HG02943 (cell line): ENCODE measurements at regions not wholly inside any gene's neighbourhood (a gene's known extent, or its start where the extent isn't known, plus 50 kb on each side); places are given as distances from the start of the nearest gene placed in this dataset.
"Not testable (repeated sequence)": the region's sequence is repeated elsewhere in the genome, so short reads cannot be mapped to it uniquely, and the experiment has no call there.

Experiments
- ATAC-seq: cut with Tn5 transposase; IDR thresholded peaks from one replicate; pipeline ENCODE4 v1.9.1; 2021; ENCODE audit warnings: mild to moderate bottlenecking, low read depth, moderate library complexity; ENCODE audit not compliant: unreplicated experiment

DNA sequence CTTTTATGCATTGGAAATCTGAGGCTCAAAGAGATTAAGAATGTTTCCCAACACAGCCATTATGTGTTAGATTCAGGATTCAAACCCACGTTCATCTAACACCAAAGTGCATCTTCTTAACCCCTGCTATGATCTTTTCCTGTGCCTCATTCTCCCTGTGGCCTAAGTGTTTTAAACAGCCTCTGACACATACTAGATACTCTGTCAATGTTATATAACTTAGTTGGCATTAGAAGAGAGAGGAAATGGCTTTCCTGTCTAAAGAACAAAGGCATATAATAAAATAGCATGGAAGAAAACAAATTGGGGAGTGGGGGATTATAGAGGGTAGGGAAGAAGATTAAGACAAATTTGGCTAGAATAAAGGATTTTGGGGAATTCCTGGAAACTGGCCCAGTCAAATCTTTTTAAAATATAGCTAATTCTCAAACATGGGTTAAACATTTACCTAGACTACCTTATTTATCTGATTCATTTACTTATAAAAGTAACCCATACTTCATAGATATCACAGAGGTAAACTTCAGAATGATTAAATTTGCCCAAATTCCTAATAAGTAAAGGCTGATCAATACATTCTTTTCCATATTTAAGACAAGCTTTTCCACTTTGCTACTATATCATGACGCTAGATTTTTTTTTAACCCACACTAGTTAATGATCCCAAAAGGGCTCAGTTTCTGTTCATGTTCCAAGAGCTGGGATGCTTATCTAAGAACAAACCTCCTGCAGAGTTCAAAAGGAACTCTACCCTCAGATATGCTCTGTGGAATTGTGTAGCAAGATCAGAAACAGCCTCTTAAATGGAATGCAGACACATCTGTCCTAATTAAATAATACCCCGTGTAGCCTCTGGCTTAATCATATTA lies 122.9 kb upstream of the PTPRG start:
- ATAC-seq, result no peak

DNA sequence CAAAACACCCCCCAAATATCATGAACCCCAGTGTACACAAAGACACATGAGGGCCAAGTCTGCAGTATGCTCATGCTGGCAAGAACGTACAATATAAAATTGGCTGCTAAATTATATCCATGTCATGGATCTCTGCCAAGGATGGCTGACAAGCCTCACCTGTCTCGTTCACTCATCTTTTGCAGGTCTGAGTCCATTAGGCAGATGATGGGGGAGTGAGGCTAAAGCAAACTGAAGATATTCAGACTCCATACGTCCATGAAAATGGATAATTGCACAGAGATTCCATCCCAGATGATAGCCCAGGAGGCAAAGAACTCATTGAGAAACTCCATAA lies 122.3 kb upstream of the PTPRG start:
- ATAC-seq, result no peak

DNA sequence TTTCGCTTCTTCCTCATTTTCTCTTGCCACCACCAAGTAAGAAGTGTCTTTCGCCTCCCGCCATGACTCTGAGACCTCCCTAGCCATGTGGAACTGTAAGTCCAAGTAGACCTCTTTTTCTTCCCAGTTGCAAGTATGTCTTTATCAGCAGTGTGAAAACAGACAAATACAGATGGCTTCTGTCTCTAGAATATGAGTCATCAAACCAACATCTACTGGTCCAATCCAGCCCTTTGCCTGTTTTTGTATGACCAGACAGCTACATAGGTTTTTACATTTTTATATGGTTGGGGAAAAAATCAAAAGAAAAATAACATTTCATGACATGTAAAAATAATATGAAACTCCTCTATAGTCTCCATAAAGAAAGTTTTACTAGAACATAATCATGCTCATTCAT lies 118.7 kb upstream of the PTPRG start:
- no peak for ATAC-seq

DNA sequence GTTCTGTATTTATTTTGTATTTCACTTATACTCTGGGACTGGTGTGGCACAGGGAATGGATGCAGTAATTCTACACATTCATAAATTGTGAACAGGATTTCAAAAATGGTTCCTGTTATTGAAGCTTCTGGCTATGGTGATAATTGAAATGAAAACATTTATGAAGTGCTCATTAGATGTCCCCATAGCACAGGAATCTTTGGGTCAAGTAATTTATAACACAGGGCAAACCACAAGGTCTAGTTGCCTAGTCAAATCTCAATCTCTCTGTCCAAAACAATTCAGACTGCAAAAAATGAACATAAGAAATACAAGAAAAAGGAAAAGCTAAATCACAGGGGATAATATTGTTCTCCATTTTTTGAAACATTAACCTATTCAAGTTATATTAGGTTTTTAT lies 117.5 kb upstream of the PTPRG start:
- no peak for ATAC-seq

DNA sequence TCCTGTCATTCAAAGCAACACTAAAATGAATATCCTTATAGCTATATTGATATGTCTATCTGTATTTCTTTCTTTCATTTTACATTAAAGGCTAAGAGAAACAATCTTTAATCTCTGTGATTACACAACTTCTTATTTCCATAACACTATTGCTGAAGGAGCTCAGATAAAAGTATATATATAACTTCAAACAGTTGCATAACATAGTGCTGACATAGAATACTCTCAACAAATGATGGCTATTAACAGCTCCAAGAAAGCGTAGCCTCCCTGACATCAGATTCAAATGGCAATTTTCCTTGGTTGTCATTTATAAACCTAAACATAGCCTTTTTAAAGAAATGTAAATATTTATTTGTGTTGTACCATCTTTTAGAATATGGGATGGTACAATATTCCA lies 116.6 kb upstream of the PTPRG start:
- no peak for ATAC-seq

DNA sequence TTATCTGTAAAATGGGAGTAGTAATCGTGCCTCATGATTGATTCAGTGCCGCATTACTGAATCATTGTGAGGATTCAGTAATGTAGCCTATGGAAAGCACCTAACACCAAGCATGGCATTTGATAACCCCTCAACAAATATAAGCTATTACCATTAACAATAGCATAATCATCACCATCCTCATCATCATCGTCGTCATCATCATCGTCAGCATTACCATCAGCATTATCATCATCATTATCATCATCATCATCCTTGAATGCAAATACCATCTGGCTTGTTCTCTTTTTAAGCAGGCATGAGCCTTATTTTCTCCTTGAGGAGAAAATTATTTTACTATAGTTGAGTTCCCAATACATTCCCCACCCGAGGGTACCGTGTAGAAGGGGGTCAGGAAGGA lies 115.4 kb upstream of the PTPRG start:
- no peak for ATAC-seq

DNA sequence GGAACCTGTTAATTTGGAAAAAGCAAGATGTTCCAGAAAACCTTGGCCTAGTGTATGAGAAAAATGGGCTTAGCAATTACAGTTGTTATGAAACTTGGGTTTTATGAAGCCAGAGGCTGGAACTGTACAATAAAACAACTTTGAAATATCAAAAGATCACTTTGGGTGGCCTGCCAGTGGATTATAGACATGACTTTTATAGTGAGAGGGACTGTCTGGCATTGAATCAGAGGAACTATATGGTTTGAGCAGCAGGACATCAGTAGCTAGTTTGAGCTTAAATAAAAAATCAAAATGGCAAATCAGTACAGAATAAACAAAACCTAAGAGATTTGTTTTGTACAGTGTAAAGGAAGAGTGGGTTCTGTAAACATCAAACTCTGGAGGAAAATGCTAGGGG lies 115.0 kb upstream of the PTPRG start:
- no peak for ATAC-seq

DNA sequence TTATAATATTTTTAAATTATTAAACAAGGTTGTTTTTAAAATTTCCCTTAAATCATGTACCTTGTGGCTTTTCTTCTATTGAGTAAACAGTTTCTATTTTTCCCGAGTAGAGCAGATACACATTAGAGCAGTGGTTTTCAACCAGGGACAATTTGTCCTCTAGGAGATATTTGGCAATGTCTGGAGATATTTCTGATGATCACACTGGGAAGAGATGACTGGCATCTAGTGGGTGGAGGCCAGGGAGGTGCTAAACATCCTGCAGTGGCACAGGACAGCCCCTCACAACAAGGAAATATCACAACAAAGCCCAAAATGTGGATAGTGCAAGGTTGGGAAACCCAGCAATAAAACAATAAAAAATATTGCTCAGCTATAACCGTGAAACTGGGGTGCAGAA lies 113.0 kb upstream of the PTPRG start:
- ATAC-seq, result no peak

DNA sequence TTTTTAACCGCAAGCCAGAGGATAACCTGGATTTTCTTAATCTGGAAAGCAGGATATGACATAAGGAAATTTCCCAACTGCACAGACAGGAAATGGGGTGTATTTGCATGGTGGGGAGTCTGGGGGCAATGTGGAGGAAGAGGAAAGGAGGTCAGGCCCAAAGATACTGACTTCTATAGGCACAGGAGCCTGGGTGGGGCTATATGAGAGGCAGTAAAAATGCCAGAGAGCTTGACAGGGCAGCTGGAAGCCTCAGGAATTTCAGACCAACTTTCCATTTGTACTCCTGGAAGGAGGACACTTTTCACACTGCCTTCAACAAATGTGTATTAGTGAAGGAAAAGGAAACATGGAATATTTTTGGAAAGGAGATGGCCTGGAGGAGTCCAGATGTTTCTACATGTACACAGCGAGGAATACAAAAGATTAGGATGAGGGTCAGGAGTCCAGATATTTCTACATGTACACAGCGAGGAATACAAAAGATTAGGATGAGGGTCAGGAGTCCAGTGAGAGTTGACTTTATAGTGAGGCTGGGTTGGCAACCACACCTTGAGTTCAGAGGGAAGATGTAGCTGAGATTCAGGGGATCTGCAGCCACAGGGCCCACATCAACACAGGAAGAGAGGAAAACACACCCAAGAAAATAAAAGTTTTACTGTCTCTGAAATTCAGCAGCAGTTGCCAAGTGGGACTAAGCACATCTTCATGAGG lies 111.9 kb upstream of the PTPRG start:
- ATAC-seq, result no peak

DNA sequence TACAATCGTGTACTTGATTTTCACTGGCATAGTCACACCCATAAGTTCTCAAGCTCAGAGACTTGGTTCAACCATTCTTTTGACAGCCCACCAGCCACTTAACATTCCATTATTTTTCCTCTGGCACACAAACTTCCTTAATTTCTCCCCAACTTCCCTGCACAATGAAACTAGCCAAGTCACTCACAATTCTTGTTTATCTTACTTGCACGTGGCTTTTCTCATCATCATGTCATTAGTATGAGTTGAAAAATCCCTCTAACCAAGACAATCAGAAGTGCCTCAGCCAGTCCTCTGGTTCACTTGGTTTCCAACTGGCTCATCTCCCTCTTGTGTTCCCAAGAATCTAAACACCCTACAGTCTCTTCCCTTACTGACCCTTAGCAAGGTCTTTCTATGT lies 110.5 kb upstream of the PTPRG start:
- ATAC-seq, result no peak

DNA sequence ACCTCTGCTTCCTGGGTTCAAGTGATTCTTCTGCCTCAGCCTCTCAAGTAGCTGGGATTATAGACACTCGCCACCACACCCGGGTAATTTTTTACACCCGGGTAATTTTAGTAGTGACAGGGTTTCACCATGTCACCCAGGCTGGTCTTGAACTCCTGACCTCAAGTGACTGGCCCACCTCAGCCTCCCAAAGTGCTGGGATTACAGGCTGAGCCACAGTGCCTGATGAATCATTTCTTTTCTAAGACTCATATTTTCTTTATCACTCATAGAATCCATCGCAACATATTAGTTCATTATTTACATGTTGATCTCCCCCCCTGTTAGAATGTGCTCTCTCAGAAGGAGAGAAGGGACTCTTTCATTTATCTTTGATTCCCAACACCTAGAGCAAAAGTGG lies 109.5 kb upstream of the PTPRG start:
- ATAC-seq, result no peak

DNA sequence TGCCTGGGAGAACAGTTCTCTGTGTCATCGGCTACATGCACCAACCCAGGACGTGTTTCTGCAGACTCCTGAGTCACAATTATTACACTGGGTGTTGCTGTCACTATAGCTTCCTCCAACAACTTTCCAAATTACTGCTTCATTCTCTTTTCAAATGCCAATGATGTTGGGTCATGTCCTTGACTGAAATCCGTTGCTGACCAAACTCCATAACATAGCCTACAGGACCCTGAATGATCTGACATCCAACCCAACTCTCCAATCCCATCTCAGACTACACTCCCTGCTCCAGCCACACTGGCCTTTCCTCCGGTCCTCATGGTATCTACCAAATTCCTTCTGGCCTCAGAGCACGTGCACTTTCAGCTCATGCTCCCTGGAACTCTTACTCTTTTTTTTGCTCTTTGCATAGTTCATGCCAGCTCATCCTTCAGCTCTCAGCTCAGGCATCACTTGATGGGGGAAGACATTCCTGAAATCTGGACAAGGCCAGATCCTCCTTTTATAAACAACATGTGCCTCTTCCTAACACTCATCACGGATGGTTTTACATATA lies 108.8 kb upstream of the PTPRG start:
- no peak for ATAC-seq

DNA sequence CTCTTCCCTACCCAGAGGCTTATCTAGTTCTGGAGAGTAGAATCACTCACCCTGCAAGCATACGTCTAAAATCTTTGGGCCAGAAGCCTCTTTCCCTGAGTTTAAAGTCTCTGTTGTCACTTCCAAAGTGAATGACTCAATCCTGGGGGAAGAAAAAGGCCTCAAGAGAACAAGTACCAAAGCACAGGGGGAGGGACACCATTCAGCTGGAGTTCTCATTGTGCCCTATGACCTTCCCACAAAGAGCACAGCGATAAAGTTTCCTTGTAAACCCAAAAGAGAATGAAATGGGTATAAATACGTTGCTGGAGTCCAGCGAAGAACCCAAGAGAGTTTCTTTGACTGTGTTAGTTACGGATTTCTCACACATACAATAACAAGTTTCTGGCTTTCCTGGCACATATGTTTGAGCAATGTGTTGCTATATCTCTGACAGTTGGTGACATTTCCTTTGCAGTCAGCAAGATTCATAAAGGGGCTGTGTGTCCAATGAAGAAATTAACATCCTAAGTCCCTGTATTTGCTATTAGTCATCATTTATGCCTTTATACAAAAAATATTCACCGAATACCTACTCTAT lies 107.3 kb upstream of the PTPRG start:
- no peak for ATAC-seq

DNA sequence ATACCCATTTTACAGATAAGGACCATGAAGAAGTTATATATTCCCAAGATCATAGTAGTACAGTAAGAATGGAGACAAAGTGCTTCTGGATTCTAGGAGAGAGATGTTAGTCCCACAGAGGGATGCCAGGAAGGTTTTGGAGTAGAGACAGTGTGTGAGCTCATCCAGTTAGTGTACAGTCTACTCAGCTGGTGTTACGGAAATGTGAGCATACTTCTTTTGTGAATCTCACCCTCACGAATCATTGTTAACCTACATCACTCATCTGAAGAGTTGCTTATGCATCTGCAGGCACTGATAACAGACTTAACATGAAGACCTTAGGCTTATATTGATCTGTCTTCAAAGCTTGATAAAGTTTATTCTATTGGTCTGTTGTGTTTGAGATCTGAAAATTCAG lies 106.6 kb upstream of the PTPRG start:
- no peak for ATAC-seq

DNA sequence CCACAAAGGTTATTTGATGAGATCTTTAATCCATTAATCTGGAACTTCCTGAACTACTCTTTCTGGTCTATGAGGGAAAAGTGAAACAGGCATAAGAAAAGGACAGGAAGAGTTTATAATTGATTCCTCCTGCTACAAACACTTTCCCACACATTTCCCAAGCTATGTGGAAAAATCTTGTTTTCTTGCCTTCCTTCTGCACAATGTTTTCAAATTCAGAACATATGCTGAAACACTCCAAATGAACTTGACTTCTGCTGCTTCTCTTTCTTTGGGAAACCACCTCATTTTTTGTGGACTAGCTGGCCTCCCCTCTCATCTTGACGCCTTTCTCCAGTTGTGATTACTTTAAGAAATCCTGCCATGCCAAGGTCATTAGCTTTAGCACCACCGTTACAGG lies 100.7 kb upstream of the PTPRG start:
- ATAC-seq, result no peak

DNA sequence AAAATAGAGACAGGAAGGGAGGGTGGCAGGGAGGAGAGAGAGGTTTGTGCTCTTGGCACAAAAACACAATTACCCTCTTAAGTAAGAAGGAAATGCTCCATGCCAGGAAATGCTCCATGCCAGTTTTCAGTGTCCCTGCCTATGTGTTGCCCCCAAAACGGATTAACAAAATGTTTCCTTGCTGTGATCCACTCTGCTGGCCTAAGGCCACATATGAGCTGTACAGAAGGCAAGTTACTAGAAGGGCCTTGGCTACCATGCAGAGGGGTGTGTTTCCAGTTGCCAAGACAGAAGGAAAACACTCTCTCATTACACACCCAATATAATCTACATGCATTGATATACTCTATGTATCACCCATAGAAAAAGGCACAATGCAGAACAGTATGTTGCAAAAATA lies 98.2 kb upstream of the PTPRG start:
- ATAC-seq, result no peak

DNA sequence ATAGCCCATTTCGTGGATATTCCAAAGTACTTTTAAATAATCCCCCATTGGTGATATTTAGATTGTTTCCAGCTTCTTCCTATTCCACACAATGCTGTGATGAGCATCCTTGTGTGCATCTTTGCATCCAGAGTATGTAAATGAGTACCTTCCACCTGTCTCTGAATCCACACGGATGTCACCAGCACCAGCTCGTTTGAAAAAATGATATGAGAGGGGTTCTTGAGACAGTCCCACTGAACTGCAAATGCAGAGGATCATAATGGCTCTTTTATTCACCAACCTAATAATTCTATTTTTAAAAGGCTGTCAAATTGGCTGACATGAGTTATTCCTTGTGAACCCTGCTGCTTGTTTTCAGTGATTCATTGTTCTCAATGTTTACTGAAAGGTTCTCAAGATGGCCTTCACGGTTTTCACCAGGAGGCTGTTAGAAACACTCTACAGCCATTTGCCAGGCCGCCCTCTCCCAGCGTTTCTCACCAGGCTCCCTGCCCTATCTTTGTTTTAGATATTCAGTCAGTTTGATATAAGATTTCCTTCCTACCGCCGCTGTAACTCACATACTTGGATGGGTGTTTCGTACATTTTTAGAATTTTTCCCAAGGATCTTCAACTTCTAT lies 96.7 kb upstream of the PTPRG start:
- no peak for ATAC-seq

DNA sequence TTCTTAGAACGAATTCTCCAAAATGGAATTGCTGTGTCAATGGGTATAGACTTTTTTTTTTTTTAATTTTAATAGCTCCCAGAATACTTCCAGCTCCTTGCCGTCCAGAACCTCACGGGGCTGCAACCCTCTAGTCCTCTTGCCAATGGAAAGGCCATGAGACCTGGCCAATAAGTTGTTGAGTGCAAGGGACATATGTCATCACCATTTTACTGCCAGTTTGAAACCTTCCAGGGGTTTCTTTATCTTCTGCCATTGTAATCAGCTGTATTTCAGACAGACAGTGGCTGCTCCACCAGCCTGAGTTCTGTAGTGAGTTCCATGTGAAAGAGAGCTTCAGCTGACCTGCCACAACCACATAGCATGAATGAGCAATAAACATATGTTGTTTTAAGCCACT lies 95.0 kb upstream of the PTPRG start:
- no peak for ATAC-seq

DNA sequence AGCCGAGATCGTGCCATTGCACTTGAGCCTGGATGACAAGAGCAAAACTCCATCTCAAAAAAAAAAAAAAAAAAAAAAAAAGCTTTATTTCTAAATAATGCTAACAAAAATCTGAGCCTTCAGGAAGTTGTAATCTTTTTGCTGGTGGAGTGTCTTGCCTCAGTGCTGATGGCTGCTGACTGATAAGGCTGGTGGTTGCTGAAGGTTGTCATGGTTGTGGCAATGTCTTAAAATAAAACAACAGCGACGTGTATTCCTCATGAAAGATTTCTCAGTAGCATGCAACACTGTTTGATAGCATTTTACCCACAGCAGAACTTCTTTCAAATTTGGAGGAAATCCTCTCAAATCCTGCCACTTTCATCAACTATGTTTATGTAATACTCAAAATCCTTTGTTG lies 77.4 kb upstream of the PTPRG start:
- ATAC-seq, result no peak

DNA sequence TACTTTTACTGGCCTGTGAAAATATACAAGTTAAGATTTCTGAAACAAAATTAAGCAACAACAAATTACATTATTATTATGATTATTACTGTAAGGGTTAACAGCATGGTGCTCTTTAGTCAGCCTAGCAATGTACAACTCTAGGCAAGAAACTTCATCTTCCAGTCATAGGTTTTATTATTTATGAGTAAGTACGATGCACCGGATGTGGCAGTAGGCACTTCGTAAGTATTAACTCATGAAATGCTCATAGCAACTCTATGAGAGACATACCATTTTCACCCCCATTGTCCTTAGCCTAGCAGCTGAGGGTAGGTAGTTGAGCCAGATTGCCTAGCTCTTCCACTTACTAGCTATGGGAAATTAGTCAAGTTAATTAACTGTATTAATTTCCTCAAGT lies 68.0 kb upstream of the PTPRG start:
- ATAC-seq, result no peak

DNA sequence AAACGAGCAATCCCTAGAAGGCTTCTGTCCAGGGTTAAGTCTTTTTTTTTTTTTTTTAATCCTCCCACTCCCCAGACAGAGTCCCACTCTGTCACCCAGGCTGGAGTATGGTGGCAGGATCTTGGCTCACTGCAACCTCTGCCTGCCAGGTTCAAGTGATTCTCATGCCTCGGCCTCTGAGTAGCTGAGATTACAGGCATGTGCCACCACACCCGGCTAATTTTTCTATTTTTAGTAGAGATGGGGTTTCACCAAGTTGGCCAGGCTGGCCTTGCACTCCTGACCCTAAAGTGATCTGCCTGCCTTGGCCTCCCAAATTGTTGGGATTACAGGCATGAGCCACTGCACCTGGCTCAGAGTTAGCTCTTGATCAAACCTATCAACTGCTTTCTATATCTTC lies 67.1 kb upstream of the PTPRG start:
- ATAC-seq, result not testable (repeated sequence)
